ENCODE measurements at regions not wholly inside any gene's neighbourhood (a gene's known extent, or its start where the extent isn't known, plus 50 kb on each side); places are given as distances from the start of the nearest gene placed in this dataset.

DNA sequence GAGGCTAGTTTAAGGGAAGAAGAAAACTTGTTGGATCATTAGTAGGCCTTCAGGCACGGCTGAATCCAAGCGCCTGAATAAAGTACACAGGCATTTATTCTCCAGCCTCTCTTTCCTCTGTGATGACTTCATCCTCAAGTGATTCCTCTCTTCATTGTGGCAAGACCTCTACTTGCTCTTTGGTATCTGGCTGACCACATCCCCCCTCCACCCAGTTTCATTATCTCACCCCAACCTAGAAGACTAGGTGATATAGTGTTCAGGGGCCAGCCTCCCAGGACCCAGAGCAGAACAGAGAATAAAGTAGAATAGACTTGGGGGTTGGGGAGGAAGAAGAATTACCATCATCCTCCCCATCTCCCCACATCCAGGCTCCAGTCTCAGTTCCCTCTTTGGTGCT lies 189.3 kb downstream of the MIAT start:
- DNase-seq (ENCODE audit: low read depth), result no peak
- TF ChIP-seq MYC (IDR thresholded peaks at IDR 0.05; ENCODE audit: low read depth, low read length), result no peak
- no peak for TF ChIP-seq POLR2A (IDR thresholded peaks at IDR 0.05; ENCODE audit: extremely low read depth, insufficient read length)
- TF ChIP-seq, protein P1, sequence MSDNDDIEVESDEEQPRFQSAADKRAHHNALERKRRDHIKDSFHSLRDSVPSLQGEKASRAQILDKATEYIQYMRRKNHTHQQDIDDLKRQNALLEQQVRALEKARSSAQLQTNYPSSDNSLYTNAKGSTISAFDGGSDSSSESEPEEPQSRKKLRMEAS (IDR thresholded peaks at IDR 0.05; ENCODE audit: low read depth, low read length), result no peak
- TF ChIP-seq, protein P2, sequence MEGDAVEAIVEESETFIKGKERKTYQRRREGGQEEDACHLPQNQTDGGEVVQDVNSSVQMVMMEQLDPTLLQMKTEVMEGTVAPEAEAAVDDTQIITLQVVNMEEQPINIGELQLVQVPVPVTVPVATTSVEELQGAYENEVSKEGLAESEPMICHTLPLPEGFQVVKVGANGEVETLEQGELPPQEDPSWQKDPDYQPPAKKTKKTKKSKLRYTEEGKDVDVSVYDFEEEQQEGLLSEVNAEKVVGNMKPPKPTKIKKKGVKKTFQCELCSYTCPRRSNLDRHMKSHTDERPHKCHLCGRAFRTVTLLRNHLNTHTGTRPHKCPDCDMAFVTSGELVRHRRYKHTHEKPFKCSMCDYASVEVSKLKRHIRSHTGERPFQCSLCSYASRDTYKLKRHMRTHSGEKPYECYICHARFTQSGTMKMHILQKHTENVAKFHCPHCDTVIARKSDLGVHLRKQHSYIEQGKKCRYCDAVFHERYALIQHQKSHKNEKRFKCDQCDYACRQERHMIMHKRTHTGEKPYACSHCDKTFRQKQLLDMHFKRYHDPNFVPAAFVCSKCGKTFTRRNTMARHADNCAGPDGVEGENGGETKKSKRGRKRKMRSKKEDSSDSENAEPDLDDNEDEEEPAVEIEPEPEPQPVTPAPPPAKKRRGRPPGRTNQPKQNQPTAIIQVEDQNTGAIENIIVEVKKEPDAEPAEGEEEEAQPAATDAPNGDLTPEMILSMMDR (IDR thresholded peaks at IDR 0.05; ENCODE audit: low read depth, low read length), result no peak
- H3K4me3 ChIP-seq (ENCODE audit: low read depth, low read length), result no peak overlapping the region

DNA sequence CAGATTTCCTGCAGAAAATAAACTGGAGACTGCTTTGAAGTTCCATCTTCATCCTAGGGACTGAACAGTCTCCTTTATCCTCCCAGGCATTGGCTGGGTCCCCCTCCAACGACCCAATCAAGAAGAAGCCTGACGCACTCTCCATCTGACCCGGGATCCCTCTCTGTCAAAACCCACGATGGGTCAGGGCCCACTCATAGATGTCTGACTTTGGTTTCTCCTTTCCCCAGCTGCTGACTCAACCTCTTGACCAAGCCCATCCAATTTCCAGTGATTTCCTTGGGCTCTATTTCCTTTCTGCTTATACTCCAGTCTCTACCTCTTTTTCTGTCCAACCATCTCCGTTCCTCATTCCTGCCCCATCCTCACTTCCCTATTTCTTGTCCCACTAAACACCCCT lies 189.7 kb downstream of the MIAT start:
- no peak overlapping the region for H3K4me3 ChIP-seq (ENCODE audit: low read depth, low read length)

DNA sequence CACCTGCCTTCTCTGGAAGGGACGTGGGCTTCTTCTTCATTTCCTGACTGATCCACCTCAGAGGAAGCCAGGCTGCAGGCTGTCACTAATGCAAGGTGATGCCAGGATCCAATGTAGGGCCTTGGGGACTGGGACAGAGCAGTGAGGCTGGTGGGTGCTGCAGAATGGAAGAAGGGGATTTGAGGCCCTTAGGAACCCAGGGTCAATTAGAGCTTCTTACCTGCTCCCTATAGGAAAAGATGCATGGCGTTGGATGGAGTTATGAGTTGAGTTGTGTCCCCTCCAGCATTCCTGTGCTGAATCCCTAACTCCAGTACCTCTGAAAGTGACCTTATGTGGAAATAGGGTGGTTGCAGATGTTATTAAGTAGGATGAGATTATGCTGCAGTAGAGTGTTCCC lies 190.4 kb downstream of the MIAT start:
- TF ChIP-seq, protein P2 (IDR thresholded peaks at IDR 0.05; ENCODE audit: low read depth, low read length), result no peak
- no peak for TF ChIP-seq POLR2A (IDR thresholded peaks at IDR 0.05; ENCODE audit: extremely low read depth, insufficient read length)
- no peak for TF ChIP-seq MYC (IDR thresholded peaks at IDR 0.05; ENCODE audit: low read depth, low read length)
- TF ChIP-seq, protein P1 (IDR thresholded peaks at IDR 0.05; ENCODE audit: low read depth, low read length), result no peak
- no peak overlapping the region for H3K4me3 ChIP-seq (ENCODE audit: low read depth, low read length)
- no peak for DNase-seq (ENCODE audit: low read depth)

More for the DNA sequence above, 189.7 kb downstream of the MIAT start:
- DNase-seq (ENCODE audit: low read depth), result no peak
- TF ChIP-seq, protein P1 (IDR thresholded peaks at IDR 0.05; ENCODE audit: low read depth, low read length), result no peak
- TF ChIP-seq, protein P2 (IDR thresholded peaks at IDR 0.05; ENCODE audit: low read depth, low read length), result no peak
- no peak for TF ChIP-seq POLR2A (IDR thresholded peaks at IDR 0.05; ENCODE audit: extremely low read depth, insufficient read length)
- no peak for TF ChIP-seq MYC (IDR thresholded peaks at IDR 0.05; ENCODE audit: low read depth, low read length)

DNA sequence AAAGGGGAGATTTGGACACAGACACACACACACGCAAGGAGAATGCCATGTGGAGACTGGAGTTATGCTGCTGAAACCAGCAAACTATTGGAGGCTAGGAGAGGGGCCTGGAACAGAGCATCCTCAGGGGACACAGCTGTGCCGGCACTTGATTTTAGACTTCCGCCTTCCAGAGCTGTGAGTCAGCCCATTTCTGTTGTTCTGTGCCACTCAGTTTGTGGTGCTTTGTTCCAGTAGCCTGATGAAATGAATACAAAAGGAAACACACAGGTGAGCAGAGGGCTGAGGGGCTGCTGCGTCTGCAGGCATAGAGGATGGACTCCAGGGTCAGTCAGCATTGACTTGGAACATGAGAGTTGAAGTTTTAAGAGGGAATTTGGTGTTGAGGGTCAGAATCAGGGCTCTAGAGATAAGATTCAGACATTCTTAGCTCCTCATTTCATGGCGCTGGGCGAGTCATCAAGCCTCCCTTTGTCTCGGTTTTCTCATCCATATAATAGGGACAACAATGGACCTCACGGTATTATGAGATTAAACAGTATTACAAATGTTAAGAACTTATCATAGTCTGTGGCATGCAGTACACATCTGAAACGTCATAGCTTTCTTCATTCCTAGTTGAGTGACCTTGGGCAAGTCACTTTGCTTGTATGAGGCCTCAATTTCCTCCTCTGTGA lies 191.0 kb downstream of the MIAT start:
- TF ChIP-seq, protein P1 (IDR thresholded peaks at IDR 0.05; ENCODE audit: low read depth, low read length), result no peak
- TF ChIP-seq MYC (IDR thresholded peaks at IDR 0.05; ENCODE audit: low read depth, low read length) (no peak), POLR2A (IDR thresholded peaks at IDR 0.05; ENCODE audit: extremely low read depth, insufficient read length) (no peak)
- TF ChIP-seq, protein P2 (IDR thresholded peaks at IDR 0.05; ENCODE audit: low read depth, low read length), result no peak
- DNase-seq (ENCODE audit: low read depth), result no peak
- H3K4me3 ChIP-seq (ENCODE audit: low read depth, low read length), result no peak overlapping the region

DNA sequence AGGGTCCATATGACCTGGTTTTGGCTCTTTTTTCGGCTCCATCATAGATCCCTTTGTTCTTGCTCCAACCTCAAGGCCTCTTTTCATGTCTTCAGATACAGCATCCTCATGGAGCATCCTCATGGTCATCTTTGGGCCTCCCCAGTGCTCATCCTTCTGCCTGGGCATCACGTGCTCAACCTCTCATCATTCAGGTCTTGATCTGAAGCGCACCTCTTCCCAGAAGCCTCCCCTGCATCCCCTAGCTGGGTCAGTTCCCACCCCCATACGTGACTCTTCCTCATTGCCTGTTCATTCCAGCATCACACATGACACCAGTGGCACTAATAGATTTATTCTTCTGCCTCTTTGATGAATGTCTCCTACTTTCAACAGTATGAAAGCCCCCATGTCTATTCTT lies 192.2 kb downstream of the MIAT start:
- H3K4me3 ChIP-seq (ENCODE audit: low read depth, low read length), result no peak overlapping the region
- no peak for DNase-seq (ENCODE audit: low read depth)
- TF ChIP-seq, protein P2 (IDR thresholded peaks at IDR 0.05; ENCODE audit: low read depth, low read length), result no peak
- TF ChIP-seq, protein P1 (IDR thresholded peaks at IDR 0.05; ENCODE audit: low read depth, low read length), result no peak
- no peak for TF ChIP-seq MYC (IDR thresholded peaks at IDR 0.05; ENCODE audit: low read depth, low read length)
- no peak for TF ChIP-seq POLR2A (IDR thresholded peaks at IDR 0.05; ENCODE audit: extremely low read depth, insufficient read length)

Data from NB4 (cell line).